ENCODE measurements at regions not wholly inside any gene's neighbourhood (a gene's known extent, or its start where the extent isn't known, plus 50 kb on each side); places are given as distances from the start of the nearest gene placed in this dataset.

GRCh38 chrX:149274516-149275105 is 230.5 kb downstream of the IDS start:
- no peak for DNase-seq

DNA sequence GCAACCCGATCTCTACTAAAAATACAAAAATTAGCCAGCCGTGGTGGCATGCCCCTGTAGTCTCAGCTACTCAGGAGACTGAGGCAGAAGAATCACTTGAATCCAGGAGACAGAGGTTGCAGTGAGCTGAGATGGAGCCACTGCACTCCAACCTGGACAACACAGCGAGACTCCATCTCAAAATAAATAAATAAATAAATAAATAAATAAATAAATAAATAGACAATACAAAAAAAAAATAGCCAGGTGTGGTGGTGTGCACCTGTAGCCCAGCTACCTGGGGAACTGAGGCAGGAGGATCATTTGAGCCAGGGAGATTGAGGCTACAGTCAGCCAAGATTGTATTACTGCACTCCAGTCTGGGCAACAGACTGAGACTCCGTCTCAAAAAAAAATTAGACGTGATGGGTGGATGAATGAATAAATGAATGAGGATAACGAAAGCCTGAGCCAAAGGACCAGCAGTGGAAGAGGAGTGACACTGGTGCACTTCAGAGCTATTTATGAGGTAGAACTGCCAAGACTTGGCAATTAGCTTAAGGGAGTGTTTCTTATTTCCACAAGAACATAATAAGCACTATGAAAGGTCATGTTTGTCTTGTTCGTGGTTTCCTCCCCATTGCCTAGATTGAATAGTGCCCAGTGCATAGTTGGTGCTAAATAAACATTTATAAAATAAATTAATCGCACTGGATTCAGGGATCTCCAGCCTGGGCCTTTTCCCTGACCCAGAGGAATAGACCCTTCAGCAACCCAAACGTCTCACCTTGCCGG is 232.2 kb downstream of the IDS start:
- DNase-seq: no peak

DNA sequence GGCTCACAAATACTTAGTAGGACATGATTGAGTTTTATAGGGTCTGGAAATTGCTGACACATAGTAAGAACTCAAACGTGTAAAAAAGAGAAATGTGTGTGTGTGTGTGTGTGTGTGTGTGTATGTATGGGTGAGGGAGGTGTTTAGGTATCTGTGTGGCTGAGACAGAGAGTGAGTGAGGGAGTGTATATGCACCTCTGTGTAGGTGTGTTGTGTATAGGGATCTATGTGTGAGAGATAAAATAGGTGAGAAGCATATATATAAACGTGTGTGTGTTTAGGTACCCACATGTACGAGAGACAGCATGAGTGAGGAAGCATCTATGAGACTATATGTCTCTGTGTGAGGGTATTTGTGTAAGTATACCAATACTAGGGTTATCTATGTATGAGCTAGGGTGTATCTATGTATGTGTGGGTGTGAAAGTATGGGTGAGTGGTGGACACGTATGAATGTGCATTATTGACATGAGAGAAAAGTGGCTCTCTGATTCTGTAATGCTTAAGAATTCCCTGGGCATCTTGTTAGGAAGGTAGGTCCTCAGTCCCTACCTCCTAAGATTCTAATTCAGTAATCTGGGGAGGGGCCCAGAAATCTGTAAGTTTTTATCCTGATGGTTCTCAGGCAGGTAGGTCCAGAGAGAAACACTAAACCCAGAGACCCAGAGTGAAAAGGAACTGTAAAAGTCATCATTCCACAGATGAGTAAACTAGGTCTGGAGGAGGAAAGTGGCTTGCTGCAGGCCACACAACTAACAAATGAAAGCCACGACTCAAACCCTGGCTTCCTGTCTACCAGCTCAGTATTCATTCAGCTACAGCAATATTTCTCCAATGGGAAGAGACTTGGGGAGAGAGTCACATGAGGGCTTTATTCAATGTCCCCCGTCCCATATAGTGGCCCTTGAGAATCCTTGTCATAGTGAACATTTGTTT is 237.0 kb downstream of the IDS start:
- DNase-seq: no peak

GRCh38 chrX:149262086-149262485 is 243.0 kb downstream of the IDS start:
- no peak for DNase-seq

- DNase-seq: no peak
Measured at GRCh38 chrX:149259241-149259640, 245.9 kb downstream of the IDS start.

- no peak for DNase-seq
Measured at GRCh38 chrX:149255860-149256259, 249.2 kb downstream of the IDS start.

GRCh38 chrX:149248073-149248625 is 257.0 kb downstream of the IDS start:
- DNase-seq: no peak

GRCh38 chrX:149230689-149231088 is 274.4 kb downstream of the IDS start:
- no peak for DNase-seq

DNA sequence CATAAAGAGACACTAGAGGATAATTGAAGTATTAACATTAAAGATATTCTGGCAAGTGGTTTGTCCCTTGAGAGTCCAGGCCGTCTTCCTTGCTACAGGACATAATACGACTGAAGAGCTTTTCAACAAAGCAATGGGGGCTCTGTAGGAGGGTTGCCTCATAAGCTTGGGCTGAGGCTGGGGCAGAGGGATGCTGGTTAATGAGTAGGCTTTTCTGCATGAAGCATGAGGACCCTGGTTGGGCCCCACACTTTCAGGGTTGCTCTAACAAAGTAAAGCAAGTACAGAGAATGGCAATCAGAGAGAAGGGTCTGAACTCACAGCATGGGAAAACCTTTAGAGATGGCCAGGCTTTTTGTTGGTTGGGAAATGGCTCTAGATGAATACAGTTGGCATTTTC is 281.3 kb downstream of the IDS start:
- DNase-seq: peak; percentile 1

DNA sequence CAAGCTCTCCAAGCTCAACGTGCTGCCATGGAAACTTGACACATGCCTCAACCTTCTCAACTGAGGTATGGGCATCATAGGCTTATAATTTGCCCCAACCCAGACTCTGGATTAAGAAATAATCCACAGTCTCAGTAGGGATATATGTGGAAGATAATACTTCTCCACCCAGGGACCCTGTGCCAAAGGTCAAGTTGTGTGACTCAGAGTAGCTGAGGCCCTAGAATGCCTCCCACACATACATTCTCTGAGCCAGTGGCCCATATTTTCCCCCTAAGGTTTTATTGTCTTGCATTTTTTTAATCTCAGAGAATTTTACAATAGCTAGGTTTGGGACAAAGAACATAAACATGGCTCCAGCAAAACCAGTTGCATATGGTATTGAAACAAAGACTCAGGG is 283.1 kb downstream of the IDS start:
- DNase-seq: no peak

DNA sequence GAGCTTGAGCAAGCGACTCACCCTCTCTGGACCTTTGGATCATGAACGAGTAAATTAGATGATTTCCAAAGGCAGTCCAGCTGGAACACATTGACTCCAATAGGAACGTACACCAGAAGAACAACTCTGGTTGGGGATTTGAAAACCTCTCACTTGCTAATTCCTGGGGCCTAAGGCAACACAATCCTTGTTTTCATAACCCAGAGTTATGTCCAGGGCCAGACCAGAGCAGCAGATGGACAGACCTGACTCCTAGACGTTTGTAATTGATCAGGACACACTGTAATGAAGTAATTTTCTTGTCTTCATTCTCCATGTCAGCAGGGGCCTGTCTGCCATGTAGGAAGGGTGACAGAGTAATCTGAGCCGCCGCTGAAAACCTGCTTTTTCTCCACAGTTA is 283.9 kb downstream of the IDS start:
- DNase-seq: peak; percentile 4

GRCh38 chrX:149213264-149213663 is 291.8 kb downstream of the IDS start:
- DNase-seq: no peak

DNA sequence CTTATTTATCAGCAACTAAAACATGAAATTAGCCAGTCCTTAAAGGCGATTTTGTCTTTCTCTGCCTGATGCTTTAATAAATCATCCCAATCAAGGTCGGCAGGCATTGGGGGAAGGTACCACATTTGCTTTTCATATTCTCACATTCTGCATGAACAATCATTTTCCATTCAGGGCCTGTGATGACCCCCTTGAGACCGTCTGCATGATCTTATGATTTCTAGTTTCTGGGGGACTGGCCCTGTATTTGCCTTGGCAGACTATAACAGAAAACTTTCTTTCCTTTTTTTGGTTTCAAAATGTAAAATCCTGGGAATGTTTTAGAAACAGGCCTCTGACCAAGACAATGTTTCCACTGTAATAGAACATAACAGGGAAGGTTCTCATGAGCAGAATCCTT is 296.8 kb downstream of the IDS start:
- DNase-seq: no peak

DNA sequence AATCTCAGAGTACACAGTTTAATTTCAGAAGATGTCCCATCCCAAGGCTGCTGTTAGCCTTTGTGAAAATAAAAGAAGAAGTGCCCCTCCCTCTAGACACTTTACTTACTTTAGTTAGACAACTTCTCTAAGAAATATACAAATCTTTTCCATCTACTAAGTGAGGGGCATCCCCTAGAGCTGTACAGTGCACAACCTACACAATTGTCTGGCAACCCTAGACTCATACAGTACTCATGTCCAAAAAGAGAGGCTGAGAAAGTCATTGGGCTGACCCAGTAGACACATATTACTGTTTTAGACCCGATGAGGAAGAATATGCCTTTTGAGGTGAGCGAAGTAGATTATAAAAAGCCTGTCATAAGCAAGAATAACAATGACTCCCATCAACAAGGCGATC is 297.6 kb downstream of the IDS start:
- no peak for DNase-seq

- DNase-seq: no peak
Measured at GRCh38 chrX:149205937-149206336, 299.2 kb downstream of the IDS start.

DNA sequence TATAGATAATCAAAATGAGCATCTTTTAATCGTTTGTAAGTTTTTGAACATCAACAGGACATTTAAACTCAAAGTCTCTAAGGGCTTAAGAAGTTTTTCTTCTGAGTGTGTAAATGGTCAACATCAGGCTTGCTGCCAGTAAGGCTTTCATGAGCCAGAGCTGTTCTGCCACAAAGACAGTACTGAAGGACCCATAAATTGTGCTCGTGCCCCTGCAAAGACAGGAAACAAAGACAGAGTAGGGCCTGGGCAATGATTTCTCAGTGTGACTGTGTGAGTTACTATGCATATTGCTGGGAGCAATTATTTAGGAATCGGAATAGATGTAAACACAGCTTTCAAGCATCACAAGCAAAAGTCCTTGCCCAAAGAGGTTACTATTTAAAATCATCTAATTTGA is 300.0 kb downstream of the IDS start:
- no peak for DNase-seq

DNA sequence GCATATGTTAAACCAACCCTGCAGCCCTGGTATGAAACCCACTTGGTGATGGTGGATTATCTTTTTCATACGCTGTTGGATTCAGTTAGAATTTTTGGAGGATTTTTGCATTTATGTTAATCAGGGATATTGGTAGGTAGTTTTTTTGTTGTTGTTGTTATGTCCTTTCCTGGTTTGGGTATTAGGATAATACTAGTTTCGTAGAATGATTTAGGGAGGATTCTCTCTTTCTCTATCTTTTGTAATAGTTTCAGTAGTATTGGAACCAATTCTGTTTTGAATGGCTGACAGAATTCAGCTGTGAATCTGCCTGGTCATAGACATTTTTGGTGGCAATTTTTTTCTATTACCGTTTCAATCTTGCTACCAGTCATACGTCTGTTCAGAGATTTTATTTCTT is 305.4 kb downstream of the IDS start:
- DNase-seq: no peak

GRCh38 chrX:149198980-149199732 is 305.9 kb downstream of the IDS start:
- DNase-seq: no peak

GRCh38 chrX:149185087-149185486 is 320.0 kb downstream of the IDS start:
- DNase-seq: no peak

GRCh38 chrX:149161435-149162088 is 343.5 kb downstream of the IDS start:
- no peak for DNase-seq

GRCh38 chrX:149157976-149158375 is 347.1 kb downstream of the IDS start:
- DNase-seq: no peak

DNA sequence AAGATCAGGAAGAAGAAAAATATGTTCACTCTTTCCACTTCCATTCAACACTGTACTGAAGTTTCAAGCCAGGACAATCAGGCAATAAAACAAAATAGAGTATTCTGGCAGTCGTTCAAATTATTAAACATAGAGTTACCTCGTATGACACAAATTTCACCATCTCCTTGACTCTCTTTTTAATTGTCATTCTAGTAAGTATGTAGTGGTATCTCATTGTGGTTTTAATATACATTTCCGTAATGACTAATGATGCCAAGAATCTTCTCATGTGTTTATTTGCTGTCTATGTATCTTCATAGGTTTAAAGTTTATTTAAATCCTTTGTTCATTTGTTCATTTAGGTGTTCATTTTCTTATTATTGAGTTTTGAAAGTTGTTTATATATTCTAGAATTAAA is 352.2 kb downstream of the IDS start:
- DNase-seq: no peak

Data from eye (tissue), 1 donor.